C1 segment of cervical spinal cord (tissue), 14 donors: ENCODE measurements at regions not wholly inside any gene's neighbourhood (a gene's known extent, or its start where the extent isn't known, plus 50 kb on each side); places are given as distances from the start of the nearest gene placed in this dataset.
"Not testable (repeated sequence)": the region's sequence is repeated elsewhere in the genome, so short reads cannot be mapped to it uniquely, and the experiment has no call there.

Experiments
- DNase-seq, 14 donors: peaks; one replicate each; lab custom pipeline; 2025; lab: John Stamatoyannopoulos, UW

GRCh38 chr10:6695519-6695918, 115.4 kb upstream of the PRKCQ start:
- no peak for DNase-seq

GRCh38 chr10:6694447-6695140, 114.5 kb upstream of the PRKCQ start:
- DNase-seq = no peak

DNA sequence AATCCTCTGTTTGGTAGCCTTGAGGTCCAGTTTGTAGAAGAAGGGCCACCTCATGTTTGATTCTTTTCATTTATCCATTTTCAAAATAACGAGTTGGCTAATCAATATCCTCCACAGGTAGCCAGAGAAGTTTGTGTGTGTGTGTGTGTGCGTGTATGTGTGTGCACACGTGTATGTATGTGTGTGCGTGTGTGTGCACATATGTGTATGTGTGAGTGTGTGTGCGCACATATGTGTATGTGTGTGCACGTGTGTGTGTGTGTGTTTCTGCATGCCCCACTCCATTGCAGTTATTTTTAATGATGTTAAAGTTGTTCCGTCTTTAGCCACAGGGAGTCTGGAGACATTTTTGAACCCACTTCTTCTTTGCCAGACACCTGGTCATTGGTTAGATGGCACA, 112.8 kb upstream of the PRKCQ start:
- DNase-seq = no peak

DNA sequence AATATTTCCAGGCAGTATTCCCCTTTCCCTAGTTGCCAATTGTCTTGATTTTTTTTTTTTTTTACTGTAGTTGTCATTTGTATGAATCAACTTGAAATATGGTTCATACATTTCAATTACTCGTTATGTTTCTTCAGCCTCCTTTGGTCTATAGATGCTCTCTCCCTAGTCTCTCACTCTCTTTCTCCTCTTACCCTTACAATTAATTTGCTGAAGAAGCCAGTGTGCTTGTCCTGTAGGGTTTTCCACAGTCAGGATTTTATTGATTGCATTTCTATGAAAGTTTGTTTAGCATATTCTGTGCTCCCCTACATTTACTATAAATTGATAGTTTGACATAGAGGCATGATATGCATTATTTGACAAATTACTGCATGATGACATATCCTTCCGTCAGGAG, 112.0 kb upstream of the PRKCQ start:
- no peak for DNase-seq

- DNase-seq = no peak
Observed at GRCh38 chr10:6689036-6689435, 109.0 kb upstream of the PRKCQ start.

DNA sequence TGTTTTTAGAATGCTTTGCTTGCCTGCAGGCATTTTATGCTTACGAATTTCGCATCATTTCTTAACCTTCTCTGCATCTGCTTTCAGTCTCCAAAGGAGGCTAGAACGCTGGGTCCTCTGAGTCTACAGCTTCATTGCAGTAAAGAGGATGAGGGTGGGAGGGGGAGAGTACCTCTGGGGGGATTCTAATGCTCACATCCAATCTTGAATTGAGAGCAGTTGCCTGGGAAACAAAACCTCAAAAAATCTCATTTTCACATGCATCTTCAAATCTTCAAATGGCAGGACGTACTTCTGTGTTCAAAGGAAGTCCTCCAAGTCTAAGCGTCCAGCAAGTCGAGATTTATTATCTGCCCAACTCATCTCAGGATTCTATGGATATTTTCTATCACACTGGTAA, 100.7 kb upstream of the PRKCQ start:
- DNase-seq = no peak

- DNase-seq = no peak
Observed at GRCh38 chr10:6678956-6679355, 98.9 kb upstream of the PRKCQ start.

DNA sequence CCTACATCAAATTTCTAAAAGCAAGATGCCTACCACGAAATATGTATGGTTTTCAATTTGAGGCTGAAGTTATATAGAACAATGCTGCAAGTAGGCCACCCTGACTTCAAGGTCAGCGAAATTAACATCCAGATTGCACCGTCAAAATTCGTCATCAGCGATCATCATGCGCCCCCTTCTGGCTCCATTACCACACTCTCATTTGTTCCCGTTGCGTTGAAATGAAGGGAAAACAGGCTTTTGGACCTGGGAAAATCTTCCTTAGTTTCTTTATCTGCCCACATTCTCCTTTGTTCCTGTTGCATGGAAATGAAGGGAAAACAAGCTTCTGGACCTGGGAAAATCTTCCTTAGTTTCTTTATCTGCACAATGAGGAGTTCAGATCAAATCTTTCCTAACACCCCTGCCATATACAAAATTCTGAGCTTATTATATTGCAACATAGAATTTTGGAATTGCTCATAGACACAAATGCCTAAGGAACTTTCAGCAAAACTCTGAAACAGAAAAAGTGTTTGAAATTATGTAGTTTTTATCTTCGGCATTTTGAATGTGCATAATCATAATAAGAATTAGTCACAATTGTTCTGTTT, 98.2 kb upstream of the PRKCQ start:
- DNase-seq = peak in 7 of 14 donors; percentile 4 to 28 (median 17)

- DNase-seq = not testable (repeated sequence)
Observed at GRCh38 chr10:6677129-6677528, 97.1 kb upstream of the PRKCQ start.

- no peak for DNase-seq
Observed at GRCh38 chr10:6674291-6674690, 94.2 kb upstream of the PRKCQ start.

DNA sequence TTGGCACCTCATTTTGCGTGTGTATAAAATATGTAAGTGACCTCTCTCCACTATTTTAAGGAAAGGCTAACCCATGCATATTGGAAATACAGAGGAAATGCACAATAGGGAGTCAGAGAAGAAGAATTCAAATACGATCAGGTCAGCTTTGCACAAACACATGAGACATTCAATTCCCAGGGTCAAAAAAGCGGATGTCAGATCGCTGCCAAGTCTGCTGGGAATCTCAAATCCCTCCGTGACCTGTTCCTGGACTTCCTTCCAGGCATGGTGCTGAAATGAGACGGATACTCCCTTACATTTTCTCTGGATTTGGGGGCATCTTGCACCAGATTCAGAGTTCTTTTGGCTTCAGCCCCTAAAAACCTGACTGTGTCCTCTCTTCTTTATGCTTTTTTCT, 91.9 kb upstream of the PRKCQ start:
- no peak for DNase-seq

DNA sequence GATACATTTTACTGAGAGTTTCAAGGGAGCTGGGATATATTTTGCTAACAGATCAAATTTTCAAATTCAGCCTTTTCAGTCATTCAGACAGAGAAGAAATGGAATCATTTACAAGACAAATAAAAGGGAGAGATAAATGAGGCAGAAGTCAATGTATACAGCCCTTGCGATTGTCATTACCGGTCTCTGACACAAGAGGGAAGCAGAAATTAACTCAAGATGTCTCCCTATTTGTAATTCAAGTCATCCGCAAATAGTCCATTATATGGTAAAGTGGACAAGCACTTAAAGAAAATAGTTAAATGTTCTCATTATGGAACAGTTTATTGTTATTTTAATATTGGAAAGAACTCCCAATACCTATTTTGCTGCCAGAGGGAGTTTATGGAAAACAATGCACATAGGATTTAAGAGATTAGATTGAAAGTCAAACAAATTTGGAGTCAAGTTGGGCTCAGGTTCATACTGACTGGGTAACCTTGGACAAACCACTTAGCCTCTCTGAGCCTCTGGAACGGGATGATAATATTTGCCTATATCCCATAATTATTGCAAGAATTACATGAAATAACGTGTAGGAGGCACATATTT, 89.3 kb upstream of the PRKCQ start:
- DNase-seq = no peak

DNA sequence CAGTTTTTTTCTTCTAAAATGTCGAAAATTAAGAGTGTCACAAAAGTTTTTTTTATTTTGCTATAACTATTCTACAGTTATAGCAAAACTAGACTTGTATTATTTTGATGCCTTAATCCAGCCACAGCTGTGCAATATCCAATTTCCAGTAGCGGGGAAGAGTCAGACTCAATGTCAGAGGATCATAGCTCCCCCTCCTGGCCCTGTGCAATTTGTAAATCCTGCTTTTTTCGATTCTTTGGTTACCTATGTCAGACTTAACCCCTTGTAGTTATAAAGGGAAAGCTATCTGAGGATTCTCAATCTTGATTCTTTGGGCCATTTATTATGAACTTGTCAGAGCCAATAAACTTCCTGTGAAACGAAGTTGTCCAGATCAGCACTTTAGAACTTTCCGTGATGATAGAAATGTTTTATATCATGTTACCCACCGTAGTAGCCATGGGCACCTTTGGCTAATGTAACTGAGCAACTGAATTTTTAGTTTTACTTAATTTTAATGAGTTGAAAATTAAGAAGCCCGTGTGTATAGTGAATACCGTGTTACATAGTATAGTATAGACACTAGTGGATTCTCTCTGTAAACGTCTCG, 87.7 kb upstream of the PRKCQ start:
- DNase-seq = peak in 6 of 14 donors; percentile 2 to 20 (median 6)

- no peak for DNase-seq
Observed at GRCh38 chr10:6667150-6667549, 87.1 kb upstream of the PRKCQ start.

GRCh38 chr10:6665847-6666246, 85.8 kb upstream of the PRKCQ start:
- no peak for DNase-seq

DNA sequence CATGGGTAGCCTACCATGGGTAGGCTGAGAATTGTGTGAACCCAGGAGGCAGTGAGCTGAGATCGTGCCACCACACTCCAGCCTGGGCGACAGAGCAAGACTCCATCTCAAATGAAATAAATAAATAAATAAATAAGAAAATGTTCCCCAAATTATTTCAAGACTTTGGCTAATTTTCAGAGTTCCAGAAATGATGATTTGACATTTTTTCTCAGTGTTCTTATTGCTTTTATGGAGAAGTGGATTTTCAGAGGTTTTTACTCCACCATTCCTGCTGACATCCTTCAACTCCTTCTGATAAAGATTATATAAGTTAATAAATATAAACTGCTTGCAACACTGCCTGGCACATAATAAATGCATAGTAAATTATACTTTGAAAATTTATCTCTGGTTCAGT, 80.4 kb upstream of the PRKCQ start:
- DNase-seq = no peak

- no peak for DNase-seq
Observed at GRCh38 chr10:6659451-6659850, 79.4 kb upstream of the PRKCQ start.

- DNase-seq = no peak
Observed at GRCh38 chr10:6657669-6658068, 77.6 kb upstream of the PRKCQ start.

GRCh38 chr10:6657196-6657595, 77.1 kb upstream of the PRKCQ start:
- DNase-seq = no peak

DNA sequence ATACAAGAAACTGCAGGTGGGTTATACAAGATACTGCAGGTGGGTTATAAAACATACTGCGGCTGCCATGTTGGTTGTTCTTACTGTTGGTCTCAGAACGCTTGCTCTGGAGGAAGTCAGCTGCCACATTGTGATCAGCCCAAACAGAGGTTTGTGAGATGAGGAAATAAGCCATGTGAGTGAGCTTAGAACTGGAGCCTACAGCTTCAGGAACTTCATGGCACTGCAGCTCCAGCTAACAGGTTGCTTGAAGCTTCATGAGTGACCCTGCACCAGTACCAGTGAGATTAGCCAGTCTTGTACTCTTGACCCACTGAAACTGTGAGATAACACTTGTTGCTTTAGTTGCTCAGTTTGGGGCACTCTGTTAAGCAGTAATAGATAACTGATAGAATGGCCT, 74.5 kb upstream of the PRKCQ start:
- no peak for DNase-seq

DNA sequence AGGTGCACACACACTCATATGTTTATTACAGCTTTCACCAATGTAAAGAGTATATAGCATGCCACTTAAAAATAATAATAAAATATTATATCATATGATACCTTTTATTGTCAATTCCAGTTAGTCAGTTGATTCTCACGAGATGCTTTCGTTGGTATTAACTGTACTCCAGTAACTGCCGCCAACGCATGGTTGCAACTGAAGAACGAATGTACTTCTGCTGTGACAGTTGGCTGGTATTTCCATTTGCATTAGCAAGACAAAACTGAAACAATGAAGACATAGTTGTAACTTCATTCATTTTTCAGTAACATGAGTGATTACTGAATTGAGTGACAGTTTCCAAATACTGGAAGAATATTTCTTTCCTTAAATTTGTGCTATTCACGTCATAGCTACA, 70.5 kb upstream of the PRKCQ start:
- DNase-seq = no peak

DNA sequence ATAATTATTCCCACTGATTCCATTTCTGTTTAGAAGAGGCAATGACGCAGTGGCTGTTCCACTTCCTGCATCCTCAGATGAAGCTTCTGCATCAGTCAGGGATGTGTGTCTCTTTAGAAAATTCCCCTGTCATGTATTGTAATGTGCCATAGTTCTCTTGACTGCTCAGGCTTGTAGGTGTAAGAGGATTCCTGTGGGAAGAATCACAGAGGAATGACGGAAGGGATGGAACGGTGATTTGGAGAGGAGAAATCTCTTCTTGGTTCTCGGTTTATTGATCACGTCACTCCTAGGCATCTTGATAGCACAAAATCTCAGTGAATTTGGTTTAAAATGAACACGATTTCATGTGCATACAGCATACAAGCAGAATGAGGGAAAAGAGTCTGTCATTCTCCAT, 69.8 kb upstream of the PRKCQ start:
- DNase-seq = no peak
